ENCODE measurements at regions not wholly inside any gene's neighbourhood (a gene's known extent, or its start where the extent isn't known, plus 50 kb on each side); places are given as distances from the start of the nearest gene placed in this dataset.
"Not testable (repeated sequence)": the region's sequence is repeated elsewhere in the genome, so short reads cannot be mapped to it uniquely, and the experiment has no call there.

- no peak for DNase-seq
These were observed 70.6 kb downstream of the RSL24D1 start for GRCh38 chr15:55126111-55126510.

GRCh38 chr15:55124616-55125015 is 72.1 kb downstream of the RSL24D1 start:
- no peak for DNase-seq

GRCh38 chr15:55118344-55118870 is 78.3 kb downstream of the RSL24D1 start:
- DNase-seq: no peak

GRCh38 chr15:55116636-55117035 is 80.1 kb downstream of the RSL24D1 start:
- DNase-seq: no peak

- no peak for DNase-seq
These were observed 83.0 kb downstream of the RSL24D1 start for GRCh38 chr15:55113736-55114135.

GRCh38 chr15:55112706-55113105 is 84.0 kb downstream of the RSL24D1 start:
- DNase-seq: no peak

GRCh38 chr15:55110446-55110845 is 86.3 kb downstream of the RSL24D1 start:
- DNase-seq: no peak

GRCh38 chr15:55108858-55109518 is 87.8 kb downstream of the RSL24D1 start:
- DNase-seq: peak; percentile 34

- no peak for DNase-seq
These were observed 88.3 kb downstream of the RSL24D1 start for GRCh38 chr15:55108448-55108847.

- no peak for DNase-seq
These were observed 90.6 kb downstream of the RSL24D1 start for GRCh38 chr15:55106155-55106554.

- DNase-seq: no peak
These were observed 102.6 kb downstream of the RSL24D1 start for GRCh38 chr15:55094136-55094535.

GRCh38 chr15:55088207-55088606 is 108.5 kb downstream of the RSL24D1 start:
- no peak for DNase-seq

GRCh38 chr15:55084673-55085072 is 112.1 kb downstream of the RSL24D1 start:
- DNase-seq: no peak

GRCh38 chr15:55084216-55084615 is 112.5 kb downstream of the RSL24D1 start:
- DNase-seq: no peak

- DNase-seq: not testable (repeated sequence)
These were observed 119.7 kb downstream of the RSL24D1 start for GRCh38 chr15:55077052-55077451.

- DNase-seq: no peak
These were observed 122.3 kb downstream of the RSL24D1 start for GRCh38 chr15:55074431-55074830.

- DNase-seq: not testable (repeated sequence)
These were observed 132.8 kb downstream of the RSL24D1 start for GRCh38 chr15:55063970-55064369.

- no peak for DNase-seq
These were observed 135.9 kb downstream of the RSL24D1 start for GRCh38 chr15:55060836-55061235.

GRCh38 chr15:55056500-55056899 is 140.2 kb downstream of the RSL24D1 start:
- no peak for DNase-seq

GRCh38 chr15:55044162-55044561 is 152.6 kb downstream of the RSL24D1 start:
- DNase-seq: no peak

- DNase-seq: no peak
These were observed 159.7 kb downstream of the RSL24D1 start for GRCh38 chr15:55037071-55037470.

GRCh38 chr15:55035749-55036148 is 161.0 kb downstream of the RSL24D1 start:
- DNase-seq: no peak

- no peak for DNase-seq
These were observed 163.2 kb downstream of the RSL24D1 start for GRCh38 chr15:55033574-55033973.

- DNase-seq: no peak
These were observed 165.0 kb downstream of the RSL24D1 start for GRCh38 chr15:55031727-55032126.

GRCh38 chr15:55026381-55026780 is 170.4 kb downstream of the RSL24D1 start:
- DNase-seq: no peak
